Ovary (tissue), 3 donors: ENCODE measurements at regions not wholly inside any gene's neighbourhood (a gene's known extent, or its start where the extent isn't known, plus 50 kb on each side); places are given as distances from the start of the nearest gene placed in this dataset.

ENCODE experiments used
- CTCF ChIP-seq, 3 donors: fragments of 450-650 bp in 2 of 3; fragments of 200-600 bp in 1 of 3; IDR thresholded peaks; one replicate each; pipeline versions ENCODE4 v1.5.1 to v1.8.0; 2016 to 2022; ENCODE audit warnings: antibody characterized with exemption in 3 of 3, mild to moderate bottlenecking in 1 of 3
- EP300 ChIP-seq: sonication (generic); formaldehyde crosslinking; IDR thresholded peaks from one replicate; pipeline ENCODE4 v1.6.1; 2017; ENCODE audit warnings: antibody characterized with exemption
- POLR2A ChIP-seq: fragments of 450-650 bp; IDR thresholded peaks from one replicate; pipeline ENCODE4 v1.6.1; 2017; ENCODE audit warnings: antibody characterized with exemption, mild to moderate bottlenecking, moderate library complexity
- donor health status: DM: no; HTN: no; CAD: no.

- no peak for TF ChIP-seq CTCF (IDR thresholded peaks at IDR 0.05)
- no peak for TF ChIP-seq EP300
- TF ChIP-seq POLR2A = no peak
These were observed 178.6 kb downstream of the RBM26 start for GRCh38 chr13:79227418-79227817.
